Suprapubic skin (tissue), 4 donors: ENCODE measurements at regions not wholly inside any gene's neighbourhood (a gene's known extent, or its start where the extent isn't known, plus 50 kb on each side); places are given as distances from the start of the nearest gene placed in this dataset.

Experiments used
- DNase-seq, 2 donors: peaks; one replicate each; pipeline ENCODE4 v3.0.0-alpha.2; 2019; ENCODE audit warnings: low spot score in 2 of 2
- H3K27ac ChIP-seq: fragments of 200-600 bp; sonication (generic); one replicate; pipeline ENCODE4 v1.5.1; 2019
- H3K27me3 ChIP-seq: fragments of 200-600 bp; sonication (generic); one replicate; pipeline ENCODE4 v1.5.1; 2019
- H3K36me3 ChIP-seq: fragments of 200-600 bp; sonication (generic); one replicate; pipeline ENCODE4 v1.5.1; 2019
- H3K4me1 ChIP-seq: fragments of 200-600 bp; sonication (generic); one replicate; pipeline ENCODE4 v1.5.1; 2019
- H3K4me3 ChIP-seq: fragments of 200-600 bp; sonication (generic); one replicate; pipeline ENCODE4 v1.5.1; 2019; ENCODE audit warnings: mild to moderate bottlenecking
- H3K9me3 ChIP-seq: fragments of 200-600 bp; sonication (generic); one replicate; pipeline ENCODE4 v1.5.1; 2019
- CTCF ChIP-seq, 2 donors: fragments of 200-600 bp in 1 of 2; fragments of 450-650 bp in 1 of 2; sonication (generic) in 1 of 2; IDR thresholded peaks; one replicate each; pipeline ENCODE4 v1.5.1; 2016 to 2019; ENCODE audit warnings: antibody characterized with exemption in 2 of 2, mild to moderate bottlenecking in 1 of 2, moderate library complexity in 1 of 2
- EP300 ChIP-seq: sonication (generic); formaldehyde crosslinking; IDR thresholded peaks from one replicate; pipeline ENCODE4 v1.6.1; 2017; ENCODE audit warnings: antibody characterized with exemption
- POLR2A ChIP-seq, 2 donors: fragments of 450-650 bp; IDR thresholded peaks; one replicate each; pipeline ENCODE4 v1.6.1; 2017; ENCODE audit warnings: antibody characterized with exemption in 2 of 2, mild to moderate bottlenecking in 2 of 2, moderate library complexity in 2 of 2
- POLR2AphosphoS5 ChIP-seq, 3 donors: sonication (generic); formaldehyde crosslinking; IDR thresholded peaks; one replicate each; pipeline ENCODE4 v1.6.1; 2017; ENCODE audit warnings: antibody characterized with exemption in 3 of 3
- WGBS: methylation state at CpG from one replicate; pipeline ENCODE4 v1.1.5; 2018; 5-methylcytosine and 5-hydroxymethylcytosine counted together

- no peak for DNase-seq
- TF ChIP-seq POLR2AphosphoS5 (IDR thresholded peaks at IDR 0.05) (no peak), CTCF (IDR thresholded peaks at IDR 0.05) (no peak), EP300 (no peak), POLR2A (IDR thresholded peaks at IDR 0.05) (no peak)
- no peaks in the 10 kb centered on the region for H3K27me3 ChIP-seq
- no peaks in the 10 kb centered on the region for H3K9me3 ChIP-seq
- 90% methylated on average over 4 of the region's 4 CpGs for WGBS
- peaks cover 36% of the 10 kb centered on the region for H3K36me3 ChIP-seq
- H3K27ac ChIP-seq, result no peak overlapping the region
- H3K4me1 ChIP-seq, result no peaks in the 10 kb centered on the region
- no peak overlapping the region for H3K4me3 ChIP-seq
Measured at GRCh38 chr11:17138562-17138961, 61.1 kb upstream of the RPS13 start.

- H3K4me3 ChIP-seq, result no peak overlapping the region
Measured at GRCh38 chr11:17135916-17136683, 58.6 kb upstream of the RPS13 start.

GRCh38 chr11:17132654-17133053 lies 55.2 kb upstream of the RPS13 start:
- DNase-seq, result no peak
- Histone ChIP-seq H3K36me3 (peaks cover 71% of the 10 kb centered on the region), H3K4me3 (no peak overlapping the region), H3K27ac (no peak overlapping the region), H3K4me1 (no peaks in the 10 kb centered on the region), H3K27me3 (no peaks in the 10 kb centered on the region), H3K9me3 (no peaks in the 10 kb centered on the region)
- no peak for TF ChIP-seq POLR2A (IDR thresholded peaks at IDR 0.05)
- TF ChIP-seq CTCF (IDR thresholded peaks at IDR 0.05), result no peak
- no peak for TF ChIP-seq POLR2AphosphoS5 (IDR thresholded peaks at IDR 0.05)
- no peak for TF ChIP-seq EP300

More at GRCh38 chr11:17135916-17136683, 58.6 kb upstream of the RPS13 start:
- Histone ChIP-seq H3K9me3 (no peaks in the 10 kb centered on the region), H3K27me3 (no peaks in the 10 kb centered on the region), H3K36me3 (peaks cover 40% of the 10 kb centered on the region), H3K27ac (no peak overlapping the region), H3K4me1 (no peaks in the 10 kb centered on the region)
- TF ChIP-seq EP300, result no peak
- TF ChIP-seq CTCF (IDR thresholded peaks at IDR 0.05), result no peak
- TF ChIP-seq POLR2AphosphoS5 (IDR thresholded peaks at IDR 0.05), result no peak
- no peak for TF ChIP-seq POLR2A (IDR thresholded peaks at IDR 0.05)
- 88% methylated on average over 3 of the region's 3 CpGs for WGBS
- no peak for DNase-seq

- H3K27me3 ChIP-seq, result no peaks in the 10 kb centered on the region
- TF ChIP-seq POLR2AphosphoS5 (IDR thresholded peaks at IDR 0.05) (no peak), EP300 (no peak), CTCF (IDR thresholded peaks at IDR 0.05) (no peak), POLR2A (IDR thresholded peaks at IDR 0.05) (no peak)
- H3K4me3 ChIP-seq, result no peak overlapping the region
- H3K36me3 ChIP-seq, result peaks cover 58% of the 10 kb centered on the region
- 77% methylated on average over 3 of the region's 3 CpGs for whole genome bisulfite sequencing
- no peak overlapping the region for H3K27ac ChIP-seq
- no peaks in the 10 kb centered on the region for H3K4me1 ChIP-seq
- H3K9me3 ChIP-seq, result no peaks in the 10 kb centered on the region
- no peak for DNase-seq
Measured at GRCh38 chr11:17129003-17129402, 51.5 kb upstream of the RPS13 start.
